ENCODE measurements at regions not wholly inside any gene's neighbourhood (a gene's known extent, or its start where the extent isn't known, plus 50 kb on each side); places are given as distances from the start of the nearest gene placed in this dataset.

GRCh38 chr18:41099451-41099850 lies 855.6 kb upstream of the PIK3C3 start:
- TF ChIP-seq CTCF (conservative IDR thresholded peaks at IDR 0.05; ENCODE audit: low read depth in 2 of 2) (no peak), POLR2AphosphoS5 (IDR thresholded peaks at IDR 0.05; ENCODE audit: low read depth) (no peak), CREB1 (CRISPR knock-in tag; IDR thresholded peaks at IDR 0.05; ENCODE audit: low read depth) (no peak), EZH2 (IDR thresholded peaks at IDR 0.05; ENCODE audit: low read depth, unreplicated experiment) (no peak), STAT1 (IDR thresholded peaks at IDR 0.05; ENCODE audit: unreplicated experiment) (no peak)

Measured in GM23338 (cell line).